ENCODE measurements at regions not wholly inside any gene's neighbourhood (a gene's known extent, or its start where the extent isn't known, plus 50 kb on each side); places are given as distances from the start of the nearest gene placed in this dataset.

- dilution Hi-C loops (cut with MboI; ENCODE audit: extremely low pct_ligation_motif_present, low sequenced_read_pairs), result no loop called here
Observed at GRCh38 chr6:21751608-21752007, 158.1 kb downstream of the SOX4 start.

GRCh38 chr6:21752054-21752811 is 158.7 kb downstream of the SOX4 start:
- dilution Hi-C loops (cut with MboI; ENCODE audit: extremely low pct_ligation_motif_present, low sequenced_read_pairs), result no loop called here
- peak; percentile 84 for FAIRE-seq

More at GRCh38 chr6:21751608-21752007, 158.1 kb downstream of the SOX4 start:
- no peak overlapping the region for H2AFZ ChIP-seq (ENCODE audit: control insufficient read depth, low read length)
- TF ChIP-seq EZH2 (IDR thresholded peaks at IDR 0.05; ENCODE audit: low read length) (no peak), CTCF (optimal IDR thresholded peaks at IDR 0.05 in 1 of 3, IDR thresholded peaks at IDR 0.05 in 1 of 3, conservative IDR thresholded peaks at IDR 0.05 in 1 of 3; ENCODE audit: extremely low read depth in 1 of 3, insufficient read depth in 2 of 3, low read length in 3 of 3) (no peak)
- H3K36me3 ChIP-seq (ENCODE audit: control insufficient read depth in 2 of 2, extremely low read depth in 1 of 2, insufficient read depth in 2 of 2, low read length in 2 of 2), result no peaks in the 10 kb centered on the region
- H3K4me2 ChIP-seq (ENCODE audit: control insufficient read depth, extremely low read depth, insufficient read depth, low read depth, low read length), result peak overlapping the region; percentile 1
- H3K9me3 ChIP-seq (ENCODE audit: control insufficient read depth, low read depth, low read length), result no peaks in the 10 kb centered on the region
- no peaks in the 10 kb centered on the region for H3K27me3 ChIP-seq (ENCODE audit: control insufficient read depth, extremely low read depth, insufficient read depth, low read length)
- H4K20me1 ChIP-seq (ENCODE audit: control insufficient read depth, extremely low read depth, insufficient read depth, low read length), result no peaks in the 10 kb centered on the region
- H3K9ac ChIP-seq (ENCODE audit: control insufficient read depth, extremely low read depth, insufficient read depth, low read length), result no peak overlapping the region
- DNase-seq (ENCODE audit: low read depth, low spot score), result no peak
- H3K4me3 ChIP-seq (ENCODE audit: control insufficient read depth in 2 of 3, extremely low read depth in 1 of 3, insufficient read depth in 2 of 3, low read depth in 1 of 3, low read length in 3 of 3), result no peak overlapping the region
- H3K9me1 ChIP-seq (ENCODE audit: control insufficient read depth, extremely low read depth, insufficient read depth, low read length), result no peaks in the 10 kb centered on the region
- no peaks in the 10 kb centered on the region for H3K79me2 ChIP-seq (ENCODE audit: control insufficient read depth, insufficient read depth, low read length)
- H3K4me1 ChIP-seq (ENCODE audit: control insufficient read depth, extremely low read depth, insufficient read depth, low read length), result peaks cover 28% of the 10 kb centered on the region
- no peak overlapping the region for H3K27ac ChIP-seq (ENCODE audit: control insufficient read depth, insufficient read depth, low read length)
- FAIRE-seq, result no peak

More at GRCh38 chr6:21752054-21752811, 158.7 kb downstream of the SOX4 start:
- no peaks in the 10 kb centered on the region for H3K27me3 ChIP-seq (ENCODE audit: control insufficient read depth, extremely low read depth, insufficient read depth, low read length)
- H3K9ac ChIP-seq (ENCODE audit: control insufficient read depth, extremely low read depth, insufficient read depth, low read length), result no peak overlapping the region
- no peak overlapping the region for H3K4me3 ChIP-seq (ENCODE audit: control insufficient read depth in 2 of 3, extremely low read depth in 1 of 3, insufficient read depth in 2 of 3, low read depth in 1 of 3, low read length in 3 of 3)
- H3K36me3 ChIP-seq (ENCODE audit: control insufficient read depth in 2 of 2, extremely low read depth in 1 of 2, insufficient read depth in 2 of 2, low read length in 2 of 2), result no peaks in the 10 kb centered on the region
- no peaks in the 10 kb centered on the region for H4K20me1 ChIP-seq (ENCODE audit: control insufficient read depth, extremely low read depth, insufficient read depth, low read length)
- no peaks in the 10 kb centered on the region for H3K9me3 ChIP-seq (ENCODE audit: control insufficient read depth, low read depth, low read length)
- no peak overlapping the region for H3K27ac ChIP-seq (ENCODE audit: control insufficient read depth, insufficient read depth, low read length)
- H3K9me1 ChIP-seq (ENCODE audit: control insufficient read depth, extremely low read depth, insufficient read depth, low read length), result no peaks in the 10 kb centered on the region
- no peak for TF ChIP-seq CTCF (optimal IDR thresholded peaks at IDR 0.05 in 1 of 3, IDR thresholded peaks at IDR 0.05 in 1 of 3, conservative IDR thresholded peaks at IDR 0.05 in 1 of 3; ENCODE audit: extremely low read depth in 1 of 3, insufficient read depth in 2 of 3, low read length in 3 of 3)
- no peak for DNase-seq (ENCODE audit: low read depth, low spot score)
- peak overlapping the region; percentile 1 for H3K4me2 ChIP-seq (ENCODE audit: control insufficient read depth, extremely low read depth, insufficient read depth, low read depth, low read length)
- H3K4me1 ChIP-seq (ENCODE audit: control insufficient read depth, extremely low read depth, insufficient read depth, low read length), result peaks cover 28% of the 10 kb centered on the region
- no peaks in the 10 kb centered on the region for H3K79me2 ChIP-seq (ENCODE audit: control insufficient read depth, insufficient read depth, low read length)
- no peak overlapping the region for H2AFZ ChIP-seq (ENCODE audit: control insufficient read depth, low read length)

All from keratinocyte (primary cell).